MM.1S (cell line): ENCODE measurements at regions not wholly inside any gene's neighbourhood (a gene's known extent, or its start where the extent isn't known, plus 50 kb on each side); places are given as distances from the start of the nearest gene placed in this dataset.

Experiments
- DNase-seq: peaks from one replicate; pipeline ENCODE4 v3.0.0-alpha.2; 2015
- H2AFZ ChIP-seq: fragments of 300-600 bp; sonication (generic); 2 replicates; pipeline ENCODE4 v1.6.0; 2016; ENCODE audit warnings: antibody characterized with exemption, low read length
- H3F3A ChIP-seq: fragments of 300-600 bp; sonication (generic); 2 replicates; pipeline ENCODE4 v1.6.1; 2016; ENCODE audit warnings: mild to moderate bottlenecking, antibody characterized with exemption, low read length, moderate library complexity, mixed read lengths; ENCODE audit not compliant: insufficient read depth
- H3K27ac ChIP-seq: fragments of 300-600 bp; sonication (generic); 2 replicates; pipeline ENCODE4 v1.5.1; 2016; ENCODE audit warnings: mild to moderate bottlenecking, low read length
- H3K27me3 ChIP-seq: fragments of 300-600 bp; sonication (generic); replicated peaks from 2 replicates; pipeline ENCODE4 v1.6.0; 2016; ENCODE audit warnings: low read length; ENCODE audit not compliant: insufficient read depth
- H3K36me3 ChIP-seq: fragments of 300-600 bp; sonication (generic); replicated peaks from 2 replicates; pipeline ENCODE4 v1.6.1; 2016; ENCODE audit warnings: mild to moderate bottlenecking, low read length, mixed read lengths; ENCODE audit not compliant: insufficient read depth
- H3K4me1 ChIP-seq: fragments of 300-600 bp; sonication (generic); 2 replicates; pipeline ENCODE4 v1.6.1; 2016; ENCODE audit warnings: low read length, mixed read lengths
- H3K4me2 ChIP-seq: fragments of 300-600 bp; sonication (generic); 2 replicates; pipeline ENCODE4 v1.6.0; 2016; ENCODE audit warnings: low read depth, low read length
- H3K4me3 ChIP-seq: fragments of 300-600 bp; sonication (generic); 2 replicates; pipeline ENCODE4 v1.5.1; 2016; ENCODE audit warnings: low read length, mixed read lengths
- H3K79me2 ChIP-seq: fragments of 300-600 bp; sonication (generic); 2 replicates; pipeline ENCODE4 v1.6.1; 2016; ENCODE audit warnings: mixed run types, low read length, mixed read lengths
- H3K9ac ChIP-seq: fragments of 300-600 bp; sonication (generic); 2 replicates; pipeline ENCODE4 v1.6.1; 2016; ENCODE audit warnings: low read length, mixed read lengths
- H3K9me2 ChIP-seq: fragments of 300-600 bp; sonication (generic); replicated peaks from 2 replicates; pipeline ENCODE4 v1.6.1; 2016; ENCODE audit warnings: mild to moderate bottlenecking, low read length, mixed read lengths; ENCODE audit not compliant: insufficient read depth
- H3K9me3 ChIP-seq: fragments of 300-600 bp; sonication (generic); replicated peaks from 2 replicates; pipeline ENCODE4 v1.6.1; 2016; ENCODE audit warnings: mild to moderate bottlenecking, low read length, mixed read lengths; ENCODE audit not compliant: insufficient read depth
- H4K20me1 ChIP-seq: fragments of 300-600 bp; sonication (generic); 2 replicates; pipeline ENCODE4 v1.6.1; 2016; ENCODE audit warnings: mild to moderate bottlenecking, low read length, moderate library complexity, mixed read lengths; ENCODE audit not compliant: insufficient read depth
- EZH2 ChIP-seq: fragments of 300-600 bp; sonication (generic); optimal IDR thresholded peaks from 2 replicates; pipeline ENCODE3; 2017; ENCODE audit warnings: low read depth, mild to moderate bottlenecking, antibody characterized with exemption, low read length, mixed read lengths
- EZH2phosphoT487 ChIP-seq: fragments of 300-600 bp; sonication (generic); IDR thresholded peaks from 2 replicates; pipeline ENCODE4 v1.6.1; 2018; ENCODE audit warnings: antibody characterized with exemption, low read length
- TF ChIP-seq, protein P1 (sequence below): fragments of 300-600 bp; sonication (generic); IDR thresholded peaks from 2 replicates; pipeline ENCODE4 v1.5.1; 2016; ENCODE audit warnings: antibody characterized with exemption, low read length, mixed read lengths

DNA sequence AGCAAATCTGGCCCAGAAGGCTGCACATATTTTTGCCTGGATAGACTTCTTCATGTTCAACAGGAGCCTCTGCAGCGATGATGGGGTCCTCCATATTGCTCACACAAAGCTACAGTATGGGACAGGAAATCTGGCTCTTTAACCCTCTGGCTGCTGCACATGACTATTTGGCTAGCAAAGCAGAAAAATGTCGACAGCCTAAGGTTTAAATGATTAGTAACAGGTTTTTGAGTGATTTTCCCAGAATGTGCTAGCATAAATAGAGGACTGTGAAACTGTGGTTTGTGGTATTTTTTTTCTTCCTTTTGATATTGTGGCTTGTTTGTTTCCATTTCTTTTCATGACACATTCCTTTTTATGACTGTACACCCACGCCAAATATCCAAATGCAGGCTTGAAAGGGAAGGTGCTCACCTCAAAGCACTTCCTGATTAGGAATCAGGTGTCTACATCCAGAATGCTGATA, 120.2 kb upstream of the GK2 start:
- H3K79me2 ChIP-seq, result no peaks in the 10 kb centered on the region
- no peaks in the 10 kb centered on the region for H3K9me2 ChIP-seq
- H2AFZ ChIP-seq, result no peak overlapping the region
- no peak overlapping the region for H3K9ac ChIP-seq
- no peaks in the 10 kb centered on the region for H3F3A ChIP-seq
- H3K4me3 ChIP-seq, result no peak overlapping the region
- H3K4me2 ChIP-seq, result 0 out of 2 replicates have a peak overlapping the region, but pooled peaks have one; percentile 10
- no peak for DNase-seq
- H3K9me3 ChIP-seq, result no peaks in the 10 kb centered on the region
- H3K36me3 ChIP-seq, result no peaks in the 10 kb centered on the region
- H3K27me3 ChIP-seq, result no peaks in the 10 kb centered on the region
- no peaks in the 10 kb centered on the region for H4K20me1 ChIP-seq
- H3K27ac ChIP-seq, result no peak overlapping the region
- H3K4me1 ChIP-seq, result peaks cover 7% of the 10 kb centered on the region; the same call in 1 of the 2 replicates
- no peak for TF ChIP-seq EZH2
- no peak for TF ChIP-seq EZH2phosphoT487
- TF ChIP-seq, protein P1, sequence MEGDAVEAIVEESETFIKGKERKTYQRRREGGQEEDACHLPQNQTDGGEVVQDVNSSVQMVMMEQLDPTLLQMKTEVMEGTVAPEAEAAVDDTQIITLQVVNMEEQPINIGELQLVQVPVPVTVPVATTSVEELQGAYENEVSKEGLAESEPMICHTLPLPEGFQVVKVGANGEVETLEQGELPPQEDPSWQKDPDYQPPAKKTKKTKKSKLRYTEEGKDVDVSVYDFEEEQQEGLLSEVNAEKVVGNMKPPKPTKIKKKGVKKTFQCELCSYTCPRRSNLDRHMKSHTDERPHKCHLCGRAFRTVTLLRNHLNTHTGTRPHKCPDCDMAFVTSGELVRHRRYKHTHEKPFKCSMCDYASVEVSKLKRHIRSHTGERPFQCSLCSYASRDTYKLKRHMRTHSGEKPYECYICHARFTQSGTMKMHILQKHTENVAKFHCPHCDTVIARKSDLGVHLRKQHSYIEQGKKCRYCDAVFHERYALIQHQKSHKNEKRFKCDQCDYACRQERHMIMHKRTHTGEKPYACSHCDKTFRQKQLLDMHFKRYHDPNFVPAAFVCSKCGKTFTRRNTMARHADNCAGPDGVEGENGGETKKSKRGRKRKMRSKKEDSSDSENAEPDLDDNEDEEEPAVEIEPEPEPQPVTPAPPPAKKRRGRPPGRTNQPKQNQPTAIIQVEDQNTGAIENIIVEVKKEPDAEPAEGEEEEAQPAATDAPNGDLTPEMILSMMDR, result no peak

DNA sequence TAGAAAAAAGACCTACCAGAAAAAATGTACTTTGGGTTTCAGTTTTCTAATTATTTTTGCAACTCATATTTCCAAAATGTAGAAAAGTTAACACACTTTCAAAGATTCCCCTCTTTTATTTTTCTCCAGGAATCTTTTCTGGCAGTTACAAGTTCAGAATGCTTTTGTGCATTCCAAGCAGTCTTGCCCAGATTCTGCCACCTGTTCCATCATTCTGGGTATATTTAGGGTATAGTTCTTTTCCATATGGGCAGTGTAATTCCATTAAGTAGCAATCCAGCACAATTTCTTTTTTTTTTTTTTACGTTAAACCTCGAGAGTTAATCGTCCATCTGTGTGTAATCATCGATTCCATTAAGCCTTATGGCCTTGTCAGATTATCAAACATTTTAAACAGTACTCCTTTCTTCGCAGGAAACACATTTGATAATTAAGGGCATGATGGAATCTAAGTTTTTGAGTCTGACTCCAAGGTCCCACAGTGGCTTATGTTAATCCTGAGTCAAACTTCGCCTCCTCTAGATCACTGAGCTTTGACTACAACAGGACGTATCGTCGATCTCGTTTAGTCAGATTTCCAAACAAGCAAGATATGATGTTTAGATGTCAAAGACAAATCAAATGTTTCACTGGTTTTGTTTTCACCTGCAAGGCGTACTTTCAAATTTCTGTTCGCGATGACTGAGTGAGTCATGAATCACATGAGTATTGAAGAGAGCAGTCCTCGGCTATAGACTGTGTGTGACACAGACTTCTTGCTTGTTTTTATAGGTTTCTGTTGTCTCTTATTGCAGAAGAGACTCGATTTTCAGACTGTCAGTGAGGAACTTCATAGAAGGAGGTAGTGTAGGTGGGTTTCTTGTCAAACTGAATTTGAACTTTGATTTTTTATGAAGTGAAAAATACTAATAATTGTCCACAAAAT, 118.9 kb upstream of the GK2 start:
- H3K27ac ChIP-seq, result no peak overlapping the region
- no peak overlapping the region for H2AFZ ChIP-seq
- H3K4me2 ChIP-seq, result no peak overlapping the region
- DNase-seq, result no peak
- H3K9ac ChIP-seq, result no peak overlapping the region
- no peaks in the 10 kb centered on the region for H4K20me1 ChIP-seq
- peaks cover 7% of the 10 kb centered on the region; the same call in 1 of the 2 replicates for H3K4me1 ChIP-seq
- no peak overlapping the region for H3K4me3 ChIP-seq
- no peaks in the 10 kb centered on the region for H3K27me3 ChIP-seq
- H3K9me3 ChIP-seq, result no peaks in the 10 kb centered on the region
- H3F3A ChIP-seq, result no peaks in the 10 kb centered on the region
- H3K9me2 ChIP-seq, result no peaks in the 10 kb centered on the region
- no peaks in the 10 kb centered on the region for H3K36me3 ChIP-seq
- no peaks in the 10 kb centered on the region for H3K79me2 ChIP-seq
- TF ChIP-seq, protein P1, result no peak
- TF ChIP-seq EZH2 (no peak), EZH2phosphoT487 (no peak)

DNA sequence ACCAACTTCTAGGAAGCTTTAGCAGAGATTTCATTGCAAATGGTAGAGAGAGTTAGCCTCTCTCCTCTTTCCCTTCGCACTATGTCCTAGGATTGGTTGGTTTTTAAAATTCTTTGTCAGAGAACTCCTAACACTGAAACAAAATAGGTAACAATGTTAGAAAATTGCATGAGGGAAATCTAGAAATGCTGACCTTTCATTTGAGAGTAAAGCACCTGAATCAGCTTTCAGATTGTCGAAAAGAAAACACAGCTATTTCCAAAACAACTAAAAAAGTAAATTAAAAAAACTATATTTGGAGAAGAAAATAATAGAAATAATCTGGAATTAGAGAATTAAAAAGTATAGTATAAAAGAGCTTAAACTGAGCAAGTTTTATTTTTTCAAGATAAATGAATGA, 108.1 kb upstream of the GK2 start:
- H4K20me1 ChIP-seq, result no peaks in the 10 kb centered on the region
- H3K4me3 ChIP-seq, result peak overlapping the region; percentile 35; the same call in 1 of the 2 replicates
- peaks cover 15% of the 10 kb centered on the region; the same call in 1 of the 2 replicates for H3K4me1 ChIP-seq
- H3K9ac ChIP-seq, result peak overlapping the region; percentile 26; the same call in 1 of the 2 replicates
- no peaks in the 10 kb centered on the region for H3K27me3 ChIP-seq
- H3K36me3 ChIP-seq, result no peaks in the 10 kb centered on the region
- TF ChIP-seq EZH2phosphoT487 (no peak), EZH2 (no peak)
- TF ChIP-seq, protein P1, result no peak
- H2AFZ ChIP-seq, result peak overlapping the region; percentile 57
- H3K9me2 ChIP-seq, result no peaks in the 10 kb centered on the region
- H3F3A ChIP-seq, result peaks cover 16% of the 10 kb centered on the region; the same call in 1 of the 2 replicates
- H3K9me3 ChIP-seq, result no peaks in the 10 kb centered on the region
- H3K4me2 ChIP-seq, result peak overlapping the region; percentile 61; the same call in 1 of the 2 replicates
- H3K79me2 ChIP-seq, result no peaks in the 10 kb centered on the region
- peak; percentile 41 for DNase-seq
- H3K27ac ChIP-seq, result peak overlapping the region; percentile 84
